Muscle of back (tissue), 3 donors: ENCODE measurements at regions not wholly inside any gene's neighbourhood (a gene's known extent, or its start where the extent isn't known, plus 50 kb on each side); places are given as distances from the start of the nearest gene placed in this dataset.

Experiments used
- DNase-seq, 3 donors: peaks; one replicate each; pipeline versions ENCODE4 v3.0.0 to v3.0.0-alpha.2; 2013

DNA sequence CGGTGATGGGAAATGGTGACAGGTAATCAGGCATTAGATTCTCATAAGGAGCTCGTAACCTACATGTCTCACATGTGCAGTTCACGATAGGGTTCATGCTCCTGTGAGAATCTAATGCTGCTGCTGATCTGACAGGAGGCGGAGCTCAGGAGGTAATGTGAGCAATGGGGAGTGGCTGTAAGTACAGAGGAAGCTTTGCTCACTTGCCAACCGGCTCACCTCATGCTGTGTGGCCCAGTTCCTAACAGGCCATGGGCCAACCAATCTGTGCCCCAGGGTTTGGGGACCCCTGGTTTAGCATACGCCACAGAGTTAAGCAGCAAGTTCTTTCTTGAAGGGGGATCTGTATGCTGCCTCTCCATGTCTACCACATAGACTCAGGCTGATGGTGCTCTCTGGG, 133.1 kb downstream of the IQUB start:
- DNase-seq: no peak

DNA sequence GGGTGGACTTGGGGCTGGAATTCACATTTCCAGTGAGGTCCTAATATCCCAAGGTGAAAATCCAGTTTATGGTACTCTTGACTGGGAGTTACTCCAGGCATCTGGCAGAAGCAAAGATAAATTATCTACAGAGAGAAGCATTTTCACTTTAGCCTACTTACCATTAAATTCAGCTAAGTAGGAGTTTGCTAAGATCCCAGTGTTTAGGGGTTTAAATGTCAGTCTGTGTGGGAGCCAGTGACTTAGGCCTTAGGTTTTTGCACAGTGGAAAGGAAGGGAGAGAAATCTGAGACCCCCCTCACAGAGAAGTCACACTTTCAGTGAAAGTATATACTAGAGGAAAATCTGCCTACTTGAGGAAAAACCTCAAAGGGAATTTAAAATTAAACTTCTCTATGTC, 134.2 kb downstream of the IQUB start:
- DNase-seq: no peak

DNA sequence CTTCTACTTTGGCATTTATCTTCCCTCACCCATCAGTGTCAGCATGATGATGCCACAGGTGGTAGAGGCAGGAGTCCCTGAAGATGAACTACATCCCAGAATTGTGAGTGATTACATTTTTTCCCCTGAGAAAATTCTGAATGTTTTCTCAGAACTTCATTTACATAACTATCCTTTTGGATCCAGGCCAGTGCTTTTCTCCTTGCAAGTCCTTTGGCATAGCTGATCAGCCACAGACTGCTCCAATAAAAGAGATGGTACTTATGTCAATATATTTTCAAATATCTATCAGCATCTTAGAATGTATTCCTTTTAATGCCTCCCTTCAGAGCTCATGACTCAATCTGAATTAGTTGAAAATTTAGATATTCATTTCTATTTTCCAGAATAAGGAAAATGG, 135.5 kb downstream of the IQUB start:
- DNase-seq: no peak

DNA sequence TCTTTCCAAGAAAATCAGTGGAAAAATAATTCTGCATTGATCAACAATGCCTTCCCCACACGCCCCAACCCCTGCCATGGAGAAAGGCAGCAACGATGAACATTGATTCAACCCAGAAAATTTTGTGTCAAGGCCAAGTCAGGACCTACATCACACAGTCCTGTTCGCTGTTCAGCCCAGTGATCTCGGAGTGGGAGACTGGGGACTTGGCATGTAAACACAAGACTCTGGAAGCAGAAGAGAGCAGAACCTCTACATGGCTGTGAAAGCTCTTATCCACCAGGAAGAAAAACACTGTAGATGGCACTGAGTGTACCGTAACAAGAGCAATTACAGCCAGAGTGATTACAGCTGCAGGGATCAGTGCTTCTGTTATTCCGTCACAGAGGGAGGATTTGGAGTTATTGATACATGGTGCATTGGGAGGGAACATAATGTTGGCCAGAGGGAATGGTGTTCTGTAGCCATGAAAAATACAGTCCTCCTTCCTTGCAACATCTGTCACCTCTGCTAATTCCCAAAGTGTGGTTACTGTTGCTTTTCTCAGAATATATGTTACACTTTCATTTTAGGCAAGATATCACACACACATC, 136.6 kb downstream of the IQUB start:
- DNase-seq: peak in 1 of 3 donors; percentile 17

DNA sequence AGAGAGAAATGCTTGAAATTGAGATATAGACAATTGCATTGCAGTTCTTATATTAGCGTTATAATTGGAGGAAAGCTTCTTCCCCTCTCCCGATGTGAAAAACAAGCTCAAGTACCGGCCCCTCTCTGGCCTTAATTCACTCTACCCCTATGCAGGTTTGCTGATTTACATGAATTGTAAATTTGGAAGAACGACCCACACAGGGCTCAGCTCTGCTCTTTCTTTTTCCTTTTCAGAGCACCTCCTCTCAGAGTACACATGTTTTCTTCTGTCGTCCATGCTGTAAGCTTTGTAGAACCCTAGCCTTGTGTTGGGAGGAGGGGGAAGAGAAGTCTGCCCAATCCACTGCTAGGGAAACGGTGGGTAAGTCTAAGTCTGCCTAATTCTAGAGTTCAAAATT, 140.8 kb downstream of the IQUB start:
- no peak for DNase-seq

DNA sequence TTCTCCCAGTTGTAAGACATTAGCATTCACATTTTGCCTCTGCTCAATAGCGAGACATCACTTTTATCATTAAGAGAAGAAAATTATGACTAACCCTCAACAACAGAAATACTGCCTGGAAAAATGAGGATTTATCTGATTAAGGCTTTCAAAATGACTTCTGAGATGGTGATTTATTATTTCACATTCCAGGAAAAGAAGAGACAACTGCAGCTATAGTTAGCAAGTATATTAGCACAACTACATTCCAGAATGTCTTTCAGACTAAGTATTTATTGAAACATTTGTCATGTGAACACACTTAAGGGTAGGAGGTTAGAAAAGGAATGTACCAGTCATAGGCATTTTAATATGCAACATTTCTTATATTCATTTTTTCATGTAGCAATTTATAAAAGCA, 162.0 kb downstream of the IQUB start:
- no peak for DNase-seq

DNA sequence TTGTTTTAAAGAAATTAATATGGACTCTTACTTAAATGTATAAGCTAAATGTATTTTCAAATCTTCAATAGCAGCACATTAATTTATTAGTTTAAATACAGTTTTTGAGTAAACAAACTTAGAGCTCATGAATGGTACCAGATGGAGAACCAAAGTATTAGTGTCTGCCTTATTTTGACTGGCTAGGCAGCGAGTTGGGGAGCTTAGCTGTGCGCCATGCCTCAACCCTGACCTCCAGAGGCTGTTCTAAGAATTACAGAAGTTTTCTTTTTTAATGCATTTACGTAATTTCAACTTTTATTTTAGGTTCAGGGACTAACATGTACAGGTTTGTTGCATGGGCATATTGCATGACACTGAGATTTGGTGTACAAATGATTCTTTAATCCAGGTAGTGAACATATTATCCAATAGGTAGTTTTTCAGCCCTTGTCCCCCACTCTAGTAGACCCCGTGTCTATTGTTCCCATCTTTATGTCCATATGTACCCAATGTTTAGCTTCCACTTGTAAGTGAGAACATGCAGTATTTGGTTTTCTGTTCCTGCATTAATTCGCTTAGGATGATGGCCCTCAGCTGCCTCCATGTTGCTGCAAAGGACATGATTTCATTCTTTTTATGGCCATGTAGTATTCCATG, 166.8 kb downstream of the IQUB start:
- DNase-seq: peak in 2 of 3 donors; percentile 16 to 38

DNA sequence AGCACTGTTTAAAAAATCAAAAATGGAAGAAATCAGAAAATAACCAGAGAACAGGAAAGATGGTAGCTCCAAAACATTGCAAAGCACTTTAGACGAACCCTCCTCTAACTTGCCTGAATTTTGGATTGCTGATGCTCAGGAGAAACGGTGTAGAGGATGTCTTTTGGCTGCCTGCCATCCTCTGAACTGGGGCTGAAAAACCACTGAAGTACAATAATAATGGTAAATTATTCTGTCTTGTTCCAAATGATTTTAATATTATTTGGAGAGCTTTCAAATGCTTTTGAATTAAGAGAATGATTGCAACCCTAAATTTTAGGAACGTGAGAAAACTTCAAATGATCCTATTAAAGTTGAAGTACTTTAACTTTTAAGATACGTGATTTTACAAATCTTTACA, 167.3 kb upstream of the SLC13A1 start:
- no peak for DNase-seq

DNA sequence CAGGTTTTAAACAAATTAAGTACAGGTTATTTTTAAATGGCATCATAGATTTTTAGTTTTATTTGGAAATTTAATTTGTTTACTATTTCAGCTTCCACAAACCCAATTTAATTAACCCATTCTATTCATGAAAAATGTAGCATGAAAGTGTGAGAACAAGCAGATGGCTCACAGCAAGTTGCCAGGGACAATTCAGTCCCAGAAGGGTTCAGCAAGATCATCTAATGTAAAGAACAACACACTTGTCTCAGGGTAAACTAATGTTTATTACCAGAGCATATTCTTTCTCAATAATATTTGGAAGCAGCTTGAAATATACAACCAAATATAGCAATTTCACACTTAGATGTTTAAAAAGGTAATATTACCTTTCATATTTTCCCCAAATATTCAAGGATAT, 166.9 kb upstream of the SLC13A1 start:
- no peak for DNase-seq

DNA sequence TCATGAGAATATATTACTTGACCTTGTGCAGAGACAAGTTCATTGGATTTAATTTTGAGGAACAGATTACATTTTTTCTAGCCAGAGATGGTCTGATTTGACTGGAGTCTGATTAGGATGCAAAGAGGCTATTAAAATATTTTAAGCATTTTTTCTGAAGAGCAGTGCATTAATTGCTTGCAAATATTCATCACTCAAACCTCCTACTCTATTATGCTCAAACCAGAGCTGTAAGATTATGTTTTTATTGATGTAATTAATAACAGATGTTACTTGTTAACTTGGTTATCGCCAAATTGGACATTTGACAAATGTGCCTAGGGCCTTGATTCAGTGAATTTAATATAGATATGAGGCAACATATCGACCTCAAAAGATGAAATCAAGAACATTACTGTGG, 160.9 kb upstream of the SLC13A1 start:
- no peak for DNase-seq

DNA sequence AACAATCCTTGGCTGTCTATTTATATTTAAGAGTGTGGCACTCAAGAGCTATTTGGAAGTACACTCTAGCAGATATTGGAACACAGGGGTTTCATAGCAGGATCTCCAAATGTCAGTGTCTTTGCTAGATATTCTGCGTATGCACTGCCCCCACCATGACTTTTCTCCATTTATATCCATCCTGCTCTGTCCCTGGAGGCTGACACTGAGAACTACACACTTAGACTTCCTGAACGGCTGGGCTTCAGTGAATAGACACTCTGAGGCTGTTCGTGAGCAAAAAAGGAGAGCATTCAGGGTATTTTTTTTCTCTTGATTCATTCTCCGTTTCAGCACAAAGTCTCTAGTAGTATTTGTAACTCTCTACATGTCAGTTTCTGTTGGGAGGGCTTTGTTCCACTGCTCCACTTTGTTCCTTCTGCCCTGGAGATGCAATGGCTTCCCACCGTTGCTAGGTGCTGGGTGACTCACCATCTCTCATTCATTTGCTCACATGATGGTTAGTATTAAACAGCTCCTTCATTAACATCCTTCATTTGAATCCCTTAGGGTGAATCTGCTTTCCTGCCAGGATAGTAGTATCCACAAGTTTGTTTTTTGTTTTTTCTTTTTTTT, 155.9 kb upstream of the SLC13A1 start:
- DNase-seq: peak in 1 of 3 donors; percentile 22

DNA sequence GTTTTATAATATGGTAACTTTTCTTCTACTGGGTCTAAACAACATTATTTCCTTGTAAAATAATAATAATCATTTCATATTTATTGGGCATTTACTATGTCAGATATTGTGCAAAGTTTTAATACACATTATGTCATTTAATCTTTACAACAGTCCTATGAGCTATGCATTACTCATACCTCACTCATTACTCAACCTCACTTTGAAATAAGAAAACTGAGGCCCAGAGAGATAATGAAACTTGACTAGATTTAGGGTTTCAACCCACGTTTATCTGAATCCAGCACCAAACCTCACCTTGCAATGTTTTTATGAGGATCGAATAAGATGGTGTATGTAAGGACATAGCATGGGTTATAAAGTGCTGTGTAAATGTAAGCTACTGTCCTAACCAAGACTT, 153.2 kb upstream of the SLC13A1 start:
- no peak for DNase-seq

DNA sequence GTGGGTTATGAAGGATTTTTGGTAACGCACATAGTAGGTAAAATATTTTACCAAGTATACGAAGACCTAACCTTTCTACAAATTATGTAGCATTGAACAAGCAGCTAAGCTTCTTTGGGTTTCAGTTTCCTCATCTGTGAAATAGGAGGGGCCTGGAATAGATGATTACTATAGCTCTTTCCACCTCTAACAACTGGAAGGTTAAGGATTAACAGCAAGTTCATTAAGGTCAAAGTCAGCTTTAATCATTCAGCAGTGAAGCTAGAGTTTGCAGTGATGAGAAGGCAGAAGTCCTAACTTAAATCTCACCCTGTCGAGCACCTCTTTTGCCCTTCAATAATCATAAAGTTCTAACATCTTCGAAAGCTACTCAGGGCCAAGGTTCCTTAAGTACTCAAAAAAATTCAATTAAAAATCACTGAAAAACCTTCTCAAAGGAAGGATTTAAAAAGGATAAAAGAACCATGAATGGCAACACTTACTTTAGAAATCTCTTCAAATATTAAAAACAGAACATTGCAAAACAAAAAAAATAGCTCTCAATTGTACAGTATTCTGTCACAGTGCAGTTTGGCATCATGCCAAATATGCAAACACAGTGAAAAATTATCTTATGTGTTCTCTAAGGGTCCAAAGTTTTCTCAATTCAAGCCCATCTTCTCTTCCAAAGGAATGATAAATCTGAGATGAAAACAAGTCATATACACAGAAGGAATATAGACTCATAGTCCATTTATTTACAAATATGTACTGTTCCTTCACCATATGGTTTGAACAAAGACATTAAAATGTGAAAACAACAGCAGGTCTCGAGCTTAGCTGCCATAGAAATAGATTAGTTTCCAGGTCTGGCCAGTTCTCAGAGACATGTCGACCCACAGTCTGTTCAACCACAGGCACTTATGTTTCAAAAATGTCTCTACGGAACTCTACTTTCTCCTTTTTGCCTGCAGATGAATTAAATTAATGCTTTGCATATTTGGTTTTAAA, 152.0 kb upstream of the SLC13A1 start:
- peak in 2 of 3 donors; percentile 15 to 44 for DNase-seq

DNA sequence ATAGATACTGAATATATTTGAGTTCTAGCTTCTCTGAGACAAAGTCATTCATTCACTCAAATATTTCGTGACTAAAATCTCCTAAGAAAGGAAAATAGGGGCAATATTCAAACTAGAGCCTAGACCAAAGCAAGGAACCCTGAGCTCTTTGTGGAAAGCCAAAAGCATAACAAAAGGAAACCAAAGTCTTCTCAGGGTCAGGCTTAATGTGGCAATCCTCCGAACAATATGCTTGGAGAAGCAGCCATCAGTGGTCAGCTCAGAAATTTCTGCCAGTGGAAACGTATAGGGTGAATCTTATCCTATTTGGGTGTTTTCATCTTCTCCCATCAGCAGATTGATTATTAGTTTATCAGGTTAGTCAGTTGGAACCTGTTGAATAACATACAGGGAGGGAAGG, 151.3 kb upstream of the SLC13A1 start:
- no peak for DNase-seq

DNA sequence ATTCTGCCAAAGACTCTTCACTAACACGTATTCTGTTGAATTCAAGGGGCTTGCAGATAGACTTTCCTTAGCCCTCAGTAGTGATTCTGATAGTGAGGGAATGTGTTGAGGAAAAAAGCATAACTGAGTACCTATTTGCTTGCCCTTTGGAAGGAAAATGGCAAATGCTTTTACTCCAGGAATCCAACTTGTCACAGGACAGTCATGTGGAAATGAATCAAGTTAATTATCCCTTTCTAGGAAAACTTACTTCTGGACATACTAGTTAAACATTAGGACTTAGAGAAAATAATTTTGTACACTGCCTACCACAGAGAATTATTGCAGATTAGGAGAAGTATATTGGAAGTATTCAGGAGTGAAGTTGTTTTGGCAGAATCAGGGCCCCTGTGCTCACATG, 148.9 kb upstream of the SLC13A1 start:
- no peak for DNase-seq

DNA sequence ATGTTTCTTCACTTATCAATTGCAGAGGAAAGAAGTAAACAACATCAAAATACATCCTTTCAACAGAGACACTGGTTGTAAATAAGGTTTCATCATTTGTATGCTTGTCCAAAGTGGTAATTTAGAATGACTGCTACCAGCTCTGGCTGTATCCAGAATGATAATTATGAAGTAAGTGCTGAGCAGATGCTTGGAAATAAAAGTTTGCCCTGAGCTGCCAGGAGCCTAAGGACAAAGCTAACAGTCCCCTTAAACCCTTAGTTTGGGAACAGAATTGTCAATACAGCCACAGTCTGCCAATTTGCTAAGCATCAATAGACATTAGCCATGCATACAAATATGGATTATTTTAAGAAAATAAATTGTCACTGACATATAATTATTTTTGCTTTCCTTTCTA, 147.0 kb upstream of the SLC13A1 start:
- no peak for DNase-seq

DNA sequence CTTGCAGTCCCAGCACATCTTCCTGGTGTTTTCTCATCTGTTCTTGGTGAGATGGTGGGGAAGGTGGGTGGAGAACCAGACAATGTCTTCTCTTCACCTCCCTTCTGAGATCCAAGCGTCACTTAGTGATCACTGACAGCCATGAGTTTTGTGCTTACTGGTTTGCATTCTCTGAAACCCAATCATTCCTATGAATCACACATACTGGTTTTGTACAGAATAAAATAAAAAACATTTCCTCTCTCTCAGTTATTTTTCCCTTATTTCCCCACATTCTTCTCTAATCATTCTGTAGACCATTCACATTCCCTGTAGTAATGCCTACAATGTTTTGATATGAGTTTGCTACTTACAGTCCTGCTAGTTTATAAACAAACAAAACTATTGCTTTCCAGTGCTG, 143.8 kb upstream of the SLC13A1 start:
- no peak for DNase-seq

DNA sequence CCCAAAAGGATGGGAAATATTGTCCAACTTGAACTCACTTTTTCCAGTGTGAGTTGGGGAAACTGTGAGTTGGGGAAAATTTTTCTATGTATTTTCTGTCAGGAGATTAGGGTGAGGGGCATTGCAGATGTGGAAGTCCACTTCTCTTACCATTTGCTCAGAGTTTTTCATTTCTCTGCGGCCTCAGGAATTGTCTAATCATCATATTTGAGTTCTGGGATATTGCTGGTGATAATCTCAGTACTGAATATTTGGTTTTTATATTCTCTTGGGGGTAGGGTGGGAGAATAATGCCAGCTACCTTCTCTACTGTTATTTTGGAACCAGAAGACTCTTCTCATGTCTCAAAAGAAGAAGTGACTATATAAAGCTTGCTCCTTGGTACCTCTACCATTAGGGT, 141.3 kb upstream of the SLC13A1 start:
- DNase-seq: no peak

DNA sequence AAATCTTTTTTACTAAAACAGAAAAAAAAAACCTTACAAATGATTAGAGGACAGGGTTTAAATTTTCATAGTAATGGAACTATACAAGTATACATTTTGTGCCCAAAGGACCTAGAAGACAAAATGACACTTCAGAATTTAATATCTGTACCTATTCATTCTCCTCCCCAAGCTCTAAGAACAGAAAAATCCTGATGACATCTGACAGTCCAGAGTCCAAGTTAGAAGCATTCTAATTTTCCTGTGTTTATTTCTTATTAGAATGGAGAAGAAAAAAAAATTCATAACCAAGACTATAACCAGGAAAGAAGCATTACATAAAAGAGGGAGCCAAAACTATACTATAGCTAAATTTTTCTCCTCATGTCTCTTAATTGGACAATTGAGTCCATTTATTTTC, 138.9 kb upstream of the SLC13A1 start:
- no peak for DNase-seq

DNA sequence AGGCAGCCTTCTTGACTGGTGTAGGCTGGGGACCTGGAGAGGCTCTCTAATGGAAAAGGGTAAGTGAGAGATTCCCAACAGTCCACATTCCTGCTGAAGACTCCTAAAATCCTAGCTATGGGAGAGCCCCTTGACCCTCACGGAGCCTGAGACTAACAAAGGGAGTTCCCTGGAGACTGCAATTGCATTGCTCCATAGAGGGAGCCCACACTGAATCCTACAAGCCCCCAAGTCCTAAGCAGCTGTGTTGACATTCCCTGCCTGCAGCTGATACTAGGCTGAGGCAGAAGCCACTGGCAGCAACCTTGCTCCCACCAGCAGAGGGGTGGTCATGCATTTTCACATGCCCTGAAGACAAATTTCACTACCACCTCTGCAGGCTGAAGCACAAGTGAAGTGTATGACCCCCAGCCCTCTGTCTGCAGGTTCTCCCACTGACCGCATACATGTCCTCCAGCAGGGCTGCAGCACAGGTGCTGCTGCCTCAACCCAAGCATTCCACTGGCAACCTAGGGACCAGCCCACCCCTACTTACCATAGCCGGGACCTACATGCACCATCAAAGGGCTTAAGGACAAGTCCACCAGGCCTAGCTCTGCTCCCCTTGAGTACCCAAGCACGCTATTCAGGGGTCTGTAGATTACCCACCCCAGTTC, 130.3 kb upstream of the SLC13A1 start:
- DNase-seq: no peak

DNA sequence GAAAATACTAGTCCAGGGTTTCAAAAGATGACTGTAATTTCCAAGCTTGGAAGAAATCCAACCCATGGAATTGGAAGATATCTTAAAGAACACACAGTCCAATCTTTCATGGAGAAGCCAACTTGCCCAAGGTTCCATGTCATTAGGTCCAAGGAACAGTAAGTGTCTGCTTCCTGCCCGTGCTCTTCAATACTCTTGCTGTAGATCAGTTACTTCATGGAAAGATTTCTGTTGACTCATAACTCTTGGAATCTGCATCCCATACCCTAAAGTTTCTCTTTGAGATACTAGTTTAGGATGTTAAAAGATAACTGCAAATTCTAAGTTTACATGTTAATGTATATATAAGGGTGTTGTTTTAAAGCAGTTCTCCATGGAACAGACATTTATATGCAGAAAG, 127.9 kb upstream of the SLC13A1 start:
- no peak for DNase-seq

DNA sequence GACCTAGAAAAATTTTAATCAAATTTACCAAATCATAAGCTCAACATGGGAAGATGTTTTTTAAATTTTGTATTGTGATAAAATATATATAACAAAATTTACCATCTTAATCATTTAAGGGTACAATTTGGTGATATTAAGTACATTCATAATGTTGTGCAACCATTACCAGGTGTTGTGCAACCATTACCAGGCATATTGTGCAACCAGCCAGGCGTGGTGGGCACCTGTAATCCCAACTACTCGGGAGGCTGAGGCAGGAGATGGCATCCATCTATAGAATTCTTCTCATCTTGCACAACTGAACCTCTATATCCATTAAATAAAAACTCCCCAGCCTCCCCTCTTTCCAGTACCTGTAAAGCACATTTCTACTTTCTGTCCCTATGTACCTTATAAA, 124.5 kb upstream of the SLC13A1 start:
- DNase-seq: no peak
